Neural crest cell (in vitro differentiated cells): ENCODE measurements at regions not wholly inside any gene's neighbourhood (a gene's known extent, or its start where the extent isn't known, plus 50 kb on each side); places are given as distances from the start of the nearest gene placed in this dataset.

Experiments
- DNase-seq: peaks from one replicate; pipeline ENCODE4 v3.0.0; 2021; ENCODE audit warnings: low read depth, mixed read lengths, low spot score
- H3K27ac Mint-ChIP-seq: one replicate; pipeline ENCODE4 v1.8.0; 2021; ENCODE audit warnings: mild to moderate bottlenecking, mixed read lengths; ENCODE audit not compliant: unreplicated experiment
- H3K27me3 Mint-ChIP-seq: 2 replicates; pipeline ENCODE4 v1.8.0; 2021; ENCODE audit warnings: low read depth, mild to moderate bottlenecking, mixed read lengths
- H3K36me3 Mint-ChIP-seq: 2 replicates; pipeline ENCODE4 v1.8.0; 2021; ENCODE audit warnings: low read depth, mild to moderate bottlenecking, mixed read lengths
- H3K4me1 Mint-ChIP-seq: 2 replicates; pipeline ENCODE4 v1.8.0; 2021; ENCODE audit warnings: mixed read lengths
- H3K4me3 Mint-ChIP-seq: one replicate; pipeline ENCODE4 v1.8.0; 2021; ENCODE audit warnings: mild to moderate bottlenecking, mixed read lengths
- H3K9me3 Mint-ChIP-seq: 2 replicates; pipeline ENCODE4 v1.8.0; 2021; ENCODE audit warnings: mixed read lengths
- TF ChIP-seq, protein P1 (sequence below): fragments of 200-600 bp; sonication (generic); conservative IDR thresholded peaks from 2 replicates; pipeline ENCODE4 v1.5.0; 2021; ENCODE audit warnings: antibody characterized with exemption, mild to moderate bottlenecking

DNA sequence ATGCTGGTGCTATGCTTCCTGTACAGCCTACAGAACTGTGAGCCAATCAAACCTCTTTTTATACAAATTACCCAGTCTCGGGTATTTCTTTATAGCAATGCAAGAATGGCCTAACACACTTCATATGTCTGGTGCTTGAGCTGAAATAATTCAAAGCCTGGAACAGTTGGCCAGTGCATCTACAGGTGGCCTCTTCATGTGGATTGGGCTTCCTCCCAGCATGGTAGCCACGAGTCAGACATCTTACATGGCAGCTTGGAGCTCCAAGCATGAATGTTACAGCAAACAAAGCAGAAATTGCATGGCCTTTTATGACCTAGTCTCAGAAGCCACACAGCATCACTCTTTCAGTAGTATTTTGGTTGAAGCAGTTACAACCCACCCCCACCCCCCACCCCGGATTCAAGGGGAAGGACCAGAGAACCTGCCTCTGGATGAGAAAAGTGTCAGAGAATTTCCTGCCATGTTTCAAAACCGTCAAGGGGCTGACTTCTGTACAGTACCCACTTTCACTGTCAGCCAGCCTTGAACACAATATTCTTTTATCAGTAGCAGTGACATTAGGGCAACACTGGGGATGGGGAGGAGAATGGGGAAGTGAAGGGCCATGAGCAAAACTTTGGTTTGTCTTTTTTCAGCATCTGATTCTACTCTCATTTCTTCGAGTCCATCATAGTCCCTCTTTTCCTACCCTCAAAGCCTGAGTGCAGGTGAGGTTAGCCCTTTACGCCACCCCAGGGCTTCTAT, 368.7 kb downstream of the BCOR start:
- TF ChIP-seq, protein P1, sequence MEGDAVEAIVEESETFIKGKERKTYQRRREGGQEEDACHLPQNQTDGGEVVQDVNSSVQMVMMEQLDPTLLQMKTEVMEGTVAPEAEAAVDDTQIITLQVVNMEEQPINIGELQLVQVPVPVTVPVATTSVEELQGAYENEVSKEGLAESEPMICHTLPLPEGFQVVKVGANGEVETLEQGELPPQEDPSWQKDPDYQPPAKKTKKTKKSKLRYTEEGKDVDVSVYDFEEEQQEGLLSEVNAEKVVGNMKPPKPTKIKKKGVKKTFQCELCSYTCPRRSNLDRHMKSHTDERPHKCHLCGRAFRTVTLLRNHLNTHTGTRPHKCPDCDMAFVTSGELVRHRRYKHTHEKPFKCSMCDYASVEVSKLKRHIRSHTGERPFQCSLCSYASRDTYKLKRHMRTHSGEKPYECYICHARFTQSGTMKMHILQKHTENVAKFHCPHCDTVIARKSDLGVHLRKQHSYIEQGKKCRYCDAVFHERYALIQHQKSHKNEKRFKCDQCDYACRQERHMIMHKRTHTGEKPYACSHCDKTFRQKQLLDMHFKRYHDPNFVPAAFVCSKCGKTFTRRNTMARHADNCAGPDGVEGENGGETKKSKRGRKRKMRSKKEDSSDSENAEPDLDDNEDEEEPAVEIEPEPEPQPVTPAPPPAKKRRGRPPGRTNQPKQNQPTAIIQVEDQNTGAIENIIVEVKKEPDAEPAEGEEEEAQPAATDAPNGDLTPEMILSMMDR: no peak
- Mint-ChIP-seq H3K9me3 (no peaks in the 10 kb centered on the region), H3K27me3 (no peaks in the 10 kb centered on the region), H3K27ac (no peak overlapping the region), H3K4me3 (no peak overlapping the region), H3K36me3 (no peaks in the 10 kb centered on the region), H3K4me1 (peaks cover 30% of the 10 kb centered on the region)
- DNase-seq: no peak

DNA sequence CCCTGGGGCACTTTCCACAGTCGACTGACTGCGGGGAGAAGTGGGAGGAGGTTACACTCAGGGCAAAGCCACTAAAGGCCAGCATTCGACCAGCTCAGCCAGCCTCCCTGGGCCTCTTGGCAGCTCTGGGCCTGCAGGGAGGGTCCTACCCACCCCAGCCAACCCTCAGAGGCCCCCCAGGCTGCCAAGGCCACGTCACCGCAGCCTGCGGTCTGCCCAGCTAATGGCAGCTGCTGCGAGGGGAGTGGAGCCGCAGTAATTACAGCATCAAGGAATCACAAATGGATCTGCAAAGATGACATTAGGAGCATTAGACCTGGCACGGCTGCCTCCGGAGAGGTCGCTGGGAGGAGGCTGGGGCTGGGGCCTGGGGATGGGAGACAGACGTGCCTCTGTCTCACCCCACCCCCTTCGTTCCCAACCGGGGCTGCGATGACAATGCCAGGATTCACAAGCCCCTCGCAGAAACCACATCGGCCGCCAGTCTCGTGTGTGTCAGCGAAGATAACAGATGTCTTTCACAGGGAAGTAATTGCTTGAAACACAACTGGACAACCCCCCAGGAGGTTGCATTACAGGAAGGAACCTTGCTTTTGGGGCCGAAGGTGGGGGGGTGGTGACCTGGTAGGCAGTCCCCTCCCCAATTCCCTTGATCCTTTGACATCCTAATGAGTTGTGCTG, 367.6 kb downstream of the BCOR start:
- Mint-ChIP-seq H3K27me3 (no peaks in the 10 kb centered on the region), H3K36me3 (no peaks in the 10 kb centered on the region), H3K27ac (peak overlapping the region; percentile 35), H3K9me3 (no peaks in the 10 kb centered on the region), H3K4me1 (peaks cover 30% of the 10 kb centered on the region), H3K4me3 (peak overlapping the region; percentile 56)
- TF ChIP-seq, protein P1: no peak
- DNase-seq: peak; percentile 48

DNA sequence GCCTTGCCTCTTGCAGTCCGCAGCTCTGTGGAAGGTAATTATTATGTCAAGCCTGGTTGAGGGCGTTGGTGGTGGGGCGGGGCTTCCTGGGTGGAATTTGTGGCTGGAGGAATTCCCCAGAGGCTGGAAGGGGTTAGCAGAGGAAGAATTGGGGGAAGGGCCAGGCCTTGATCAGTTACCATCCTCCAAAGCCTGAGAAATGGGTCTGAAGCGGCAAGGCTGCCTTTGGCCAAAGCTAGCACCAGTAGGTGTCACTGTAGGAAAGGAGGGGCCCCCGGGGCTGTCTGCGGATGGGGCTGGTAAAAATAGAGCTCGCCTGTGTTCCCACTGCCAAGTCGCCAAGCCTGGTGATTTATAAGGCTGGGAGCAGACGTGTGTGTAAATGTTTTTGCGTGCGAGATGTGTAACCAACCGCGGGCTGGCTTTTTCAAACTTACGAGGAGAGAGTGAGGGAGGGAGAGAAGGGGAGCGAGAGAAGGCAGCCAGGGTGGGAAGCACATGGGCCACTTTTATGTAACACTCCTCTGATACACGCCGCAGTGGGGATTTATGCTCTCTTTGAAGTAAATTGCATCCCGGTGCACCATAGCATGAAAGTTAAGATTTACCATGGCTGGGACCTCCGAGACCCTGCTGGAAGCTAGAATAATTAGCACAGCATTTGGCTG, 367.0 kb downstream of the BCOR start:
- DNase-seq: peak; percentile 34
- no peaks in the 10 kb centered on the region for H3K27me3 Mint-ChIP-seq
- H3K4me3 Mint-ChIP-seq: peak overlapping the region; percentile 56
- H3K4me1 Mint-ChIP-seq: peaks cover 30% of the 10 kb centered on the region
- no peaks in the 10 kb centered on the region for H3K36me3 Mint-ChIP-seq
- TF ChIP-seq, protein P1: peak; percentile 62
- no peaks in the 10 kb centered on the region for H3K9me3 Mint-ChIP-seq
- peak overlapping the region; percentile 35 for H3K27ac Mint-ChIP-seq

DNA sequence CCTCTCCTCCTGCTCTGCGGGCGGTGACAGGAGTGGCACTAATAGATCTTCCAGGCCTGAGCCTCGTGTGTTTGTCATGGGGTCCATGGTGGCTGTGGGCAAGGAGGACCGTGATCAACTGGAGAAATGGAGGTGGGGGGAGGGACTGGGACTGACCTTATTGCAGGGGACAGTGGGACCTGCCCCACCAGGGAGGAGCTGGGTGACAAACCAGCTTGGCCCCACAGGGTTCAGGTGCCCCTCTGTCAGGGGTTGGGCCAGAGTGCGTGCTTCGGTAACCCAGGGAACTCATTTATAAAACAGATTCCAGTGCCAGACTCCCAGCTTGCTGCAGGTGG, 366.5 kb downstream of the BCOR start:
- no peaks in the 10 kb centered on the region for H3K9me3 Mint-ChIP-seq
- H3K27ac Mint-ChIP-seq: no peak overlapping the region
- no peak for DNase-seq
- TF ChIP-seq, protein P1: no peak
- H3K36me3 Mint-ChIP-seq: no peaks in the 10 kb centered on the region
- H3K4me1 Mint-ChIP-seq: peaks cover 26% of the 10 kb centered on the region
- H3K27me3 Mint-ChIP-seq: no peaks in the 10 kb centered on the region
- H3K4me3 Mint-ChIP-seq: no peak overlapping the region

DNA sequence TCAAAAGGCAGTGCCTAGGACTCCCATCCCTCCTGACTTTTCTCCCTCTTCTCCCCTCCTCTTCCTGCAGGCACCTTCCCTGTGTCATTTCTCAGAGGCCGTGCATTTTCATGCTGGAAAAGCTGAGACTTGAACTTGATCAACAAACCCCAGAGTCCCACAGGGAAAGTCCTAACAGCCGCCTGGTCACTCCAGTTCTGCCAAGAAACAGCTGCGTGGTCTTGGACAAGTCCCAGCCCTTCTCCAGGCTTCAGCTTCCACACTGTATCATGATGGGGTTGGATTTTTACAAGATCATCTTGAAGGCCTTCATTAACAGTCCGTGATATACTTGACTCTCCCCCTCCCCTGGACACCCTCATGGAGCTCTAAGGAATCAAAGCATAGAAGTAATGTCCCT, 366.0 kb downstream of the BCOR start:
- Mint-ChIP-seq H3K27ac (no peak overlapping the region), H3K9me3 (no peaks in the 10 kb centered on the region), H3K4me3 (no peak overlapping the region), H3K4me1 (peaks cover 22% of the 10 kb centered on the region), H3K27me3 (no peaks in the 10 kb centered on the region), H3K36me3 (no peaks in the 10 kb centered on the region)
- TF ChIP-seq, protein P1: no peak
- DNase-seq: no peak
